ENCODE measurements at regions not wholly inside any gene's neighbourhood (a gene's known extent, or its start where the extent isn't known, plus 50 kb on each side); places are given as distances from the start of the nearest gene placed in this dataset.
A peak's percentile ranks its signal among the peaks of the same experiment; 100 is the strongest.

DNA sequence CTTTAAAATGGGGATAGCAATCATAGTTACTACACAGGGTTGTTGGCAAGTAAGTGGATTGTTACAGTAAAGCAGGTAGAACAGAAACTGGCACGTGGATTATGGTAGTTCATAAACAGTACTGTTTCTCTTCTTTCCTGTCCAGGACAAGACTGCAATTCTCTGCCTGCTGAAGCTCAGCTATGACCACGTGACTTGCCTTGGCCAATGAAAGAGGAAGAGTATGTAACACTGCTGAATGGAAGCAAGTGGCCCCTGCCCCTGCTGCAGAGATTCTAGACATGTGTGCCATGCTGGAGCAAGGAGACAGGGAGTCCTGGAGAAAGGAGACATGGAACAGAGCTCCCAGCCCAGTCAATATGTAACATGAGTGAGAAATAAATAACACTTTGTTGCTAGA is 66.6 kb upstream of the TOX3 start (continued):
- TF ChIP-seq NFYC (CRISPR knock-in tag; IDR thresholded peaks at IDR 0.05) (peak; percentile 73), ARNT2 (CRISPR knock-in tag; IDR thresholded peaks at IDR 0.05; ENCODE audit: low read depth) (no peak), TEAD3 (CRISPR knock-in tag; optimal IDR thresholded peaks at IDR 0.05; ENCODE audit: borderline replicate concordance) (peak; percentile 26), KLF16 (CRISPR knock-in tag; IDR thresholded peaks at IDR 0.05) (no peak), NFYB (CRISPR knock-in tag; IDR thresholded peaks at IDR 0.05) (peak; percentile 52; the same call in 1 of the 2 replicates), ZNF331 (CRISPR knock-in tag; IDR thresholded peaks at IDR 0.05) (0 out of 2 replicates have a peak, but pooled peaks have one; percentile 15), ZNF704 (CRISPR knock-in tag; IDR thresholded peaks at IDR 0.05; ENCODE audit: borderline replicate concordance) (no peak), JUND (CRISPR knock-in tag; IDR thresholded peaks at IDR 0.05) (peak; percentile 31; the same call in 1 of the 2 replicates)

- H3K79me2 ChIP-seq (ENCODE audit: insufficient read depth, low read length), result peaks cover 9% of the 10 kb centered on the region
- DNase-seq (ENCODE audit: low spot score) (peak; percentile 99), ATAC-seq (peak; percentile 100), FAIRE-seq (peak; percentile 96)
- H3K4me1 ChIP-seq (ENCODE audit: insufficient read depth, low read length), result peaks cover 41% of the 10 kb centered on the region
- in situ Hi-C loops (cut with HindIII; ENCODE audit: extremely low pct_ligation_motif_present, low pct_unique_long_range_greater_than_20kb), result no loop called here
- POLR2A ChIA-PET, result interaction anchor here (0.7 to 4.3 kb wide), 28 partner anchors 9 to 420 kb away, joined by 3 to 38 read pairs (median 5); partner anchors contain the start of gene TOX3
- peak overlapping the region; percentile 89 for H3K27ac ChIP-seq (ENCODE audit: extremely low read length, insufficient read depth, low read length)
- peak overlapping the region; percentile 94 for H3K4me2 ChIP-seq (ENCODE audit: low read depth, low read length)
- H3K4me3 ChIP-seq (replicated peaks in 1 of 3; ENCODE audit: insufficient read depth in 1 of 3, low read depth in 2 of 3, low read length in 3 of 3), result peak overlapping the region; percentile 57 to 73 (median 67)
- TSS peak; percentile 86 for BruUV-seq (replicated peaks)
- H3K9me3 ChIP-seq (ENCODE audit: low read length), result no peaks in the 10 kb centered on the region
- no peaks in the 10 kb centered on the region for H4K20me1 ChIP-seq (ENCODE audit: insufficient read depth, low read length)
- 4% methylated on average over 9 of the region's 9 CpGs for WGBS (ENCODE audit: low lambda C conversion rate)
- intact Hi-C loops (cut with micrococcal nuclease; ENCODE audit: unreplicated experiment), result loop anchor here (1.0 to 5.0 kb wide), 3 partner anchors 15 to 115 kb away; partner anchors contain the start of gene TOX3
- H3K9ac ChIP-seq (ENCODE audit: insufficient read depth, low read depth, low read length), result peak overlapping the region; percentile 84
- H3K27me3 ChIP-seq (ENCODE audit: control insufficient read depth in 1 of 2, insufficient read depth in 2 of 2, low read length in 2 of 2), result no peaks in the 10 kb centered on the region
- CTCF ChIA-PET (ENCODE audit: low intra/inter-chr PET ratio, low total read pairs), result no interaction called here
- peak overlapping the region; percentile 6 for H2AFZ ChIP-seq (ENCODE audit: low read length)
- H3K36me3 ChIP-seq (replicated peaks in 1 of 2; ENCODE audit: control insufficient read depth in 1 of 2, insufficient read depth in 2 of 2, low read length in 2 of 2), result no peaks in the 10 kb centered on the region; a peak in 2 of 5 replicates
- TF ChIP-seq SP140L (CRISPR knock-in tag; IDR thresholded peaks at IDR 0.05; ENCODE audit: borderline replicate concordance), result no peak
- peak; percentile 80; the same call in 1 of the 2 replicates for TF ChIP-seq ZNF317 (CRISPR knock-in tag; IDR thresholded peaks at IDR 0.05)
- no peak for TF ChIP-seq ISX (CRISPR knock-in tag; conservative IDR thresholded peaks at IDR 0.05)
- TF ChIP-seq ZNF468 (CRISPR knock-in tag; IDR thresholded peaks at IDR 0.05), result no peak
- no peak for TF ChIP-seq ZKSCAN1 (IDR thresholded peaks at IDR 0.05; ENCODE audit: low read length)
- TF ChIP-seq TEAD2 (CRISPR knock-in tag; IDR thresholded peaks at IDR 0.05), result no peak
- peak; percentile 85 for TF ChIP-seq POLR2G (IDR thresholded peaks at IDR 0.05; ENCODE audit: low read depth, low read length)
- TF ChIP-seq, protein P1, sequence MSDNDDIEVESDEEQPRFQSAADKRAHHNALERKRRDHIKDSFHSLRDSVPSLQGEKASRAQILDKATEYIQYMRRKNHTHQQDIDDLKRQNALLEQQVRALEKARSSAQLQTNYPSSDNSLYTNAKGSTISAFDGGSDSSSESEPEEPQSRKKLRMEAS (IDR thresholded peaks at IDR 0.05), result peak; percentile 85
- TF ChIP-seq, protein P2, sequence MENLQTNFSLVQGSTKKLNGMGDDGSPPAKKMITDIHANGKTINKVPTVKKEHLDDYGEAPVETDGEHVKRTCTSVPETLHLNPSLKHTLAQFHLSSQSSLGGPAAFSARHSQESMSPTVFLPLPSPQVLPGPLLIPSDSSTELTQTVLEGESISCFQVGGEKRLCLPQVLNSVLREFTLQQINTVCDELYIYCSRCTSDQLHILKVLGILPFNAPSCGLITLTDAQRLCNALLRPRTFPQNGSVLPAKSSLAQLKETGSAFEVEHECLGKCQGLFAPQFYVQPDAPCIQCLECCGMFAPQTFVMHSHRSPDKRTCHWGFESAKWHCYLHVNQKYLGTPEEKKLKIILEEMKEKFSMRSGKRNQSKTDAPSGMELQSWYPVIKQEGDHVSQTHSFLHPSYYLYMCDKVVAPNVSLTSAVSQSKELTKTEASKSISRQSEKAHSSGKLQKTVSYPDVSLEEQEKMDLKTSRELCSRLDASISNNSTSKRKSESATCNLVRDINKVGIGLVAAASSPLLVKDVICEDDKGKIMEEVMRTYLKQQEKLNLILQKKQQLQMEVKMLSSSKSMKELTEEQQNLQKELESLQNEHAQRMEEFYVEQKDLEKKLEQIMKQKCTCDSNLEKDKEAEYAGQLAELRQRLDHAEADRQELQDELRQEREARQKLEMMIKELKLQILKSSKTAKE (CRISPR knock-in tag; IDR thresholded peaks at IDR 0.05; ENCODE audit: borderline replicate concordance), result no peak; the same call in 1 of the 2 replicates
- no peak for TF ChIP-seq RFX1 (IDR thresholded peaks at IDR 0.05)
- TF ChIP-seq KLF16 (CRISPR knock-in tag; IDR thresholded peaks at IDR 0.05), result peak in 1 of 2 experiments; percentile 89; a peak in 2 of 4 replicates
Observed at GRCh38 chr16:52611817-52612673, 65.1 kb upstream of the TOX3 start.
